ENCODE measurements at regions not wholly inside any gene's neighbourhood (a gene's known extent, or its start where the extent isn't known, plus 50 kb on each side); places are given as distances from the start of the nearest gene placed in this dataset.

DNA sequence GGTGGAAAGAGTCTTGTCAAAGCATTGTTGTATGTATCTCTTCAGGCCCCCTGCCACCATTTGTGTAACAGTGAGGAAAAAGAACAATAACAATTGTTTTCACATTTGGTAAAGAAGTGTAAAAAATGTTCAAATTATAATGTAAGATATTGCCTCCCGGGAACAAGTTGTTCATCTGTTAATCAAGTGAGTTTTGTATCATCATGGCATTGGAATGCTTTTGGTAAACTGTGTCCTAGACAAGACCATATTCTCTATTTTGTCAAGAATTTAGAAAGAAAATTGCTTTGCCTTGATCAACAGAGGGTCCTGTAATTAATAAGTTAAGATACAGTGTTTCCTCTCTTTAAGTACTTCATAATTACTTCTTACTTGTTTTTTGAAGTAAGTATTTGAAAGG lies 692.0 kb upstream of the NR5A2 start:
- TF ChIP-seq, protein P1, sequence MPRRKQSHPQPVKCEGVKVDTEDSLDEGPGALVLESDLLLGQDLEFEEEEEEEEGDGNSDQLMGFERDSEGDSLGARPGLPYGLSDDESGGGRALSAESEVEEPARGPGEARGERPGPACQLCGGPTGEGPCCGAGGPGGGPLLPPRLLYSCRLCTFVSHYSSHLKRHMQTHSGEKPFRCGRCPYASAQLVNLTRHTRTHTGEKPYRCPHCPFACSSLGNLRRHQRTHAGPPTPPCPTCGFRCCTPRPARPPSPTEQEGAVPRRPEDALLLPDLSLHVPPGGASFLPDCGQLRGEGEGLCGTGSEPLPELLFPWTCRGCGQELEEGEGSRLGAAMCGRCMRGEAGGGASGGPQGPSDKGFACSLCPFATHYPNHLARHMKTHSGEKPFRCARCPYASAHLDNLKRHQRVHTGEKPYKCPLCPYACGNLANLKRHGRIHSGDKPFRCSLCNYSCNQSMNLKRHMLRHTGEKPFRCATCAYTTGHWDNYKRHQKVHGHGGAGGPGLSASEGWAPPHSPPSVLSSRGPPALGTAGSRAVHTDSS (tag by site-specific recombination; IDR thresholded peaks at IDR 0.05) = no peak
- TF ChIP-seq BCL11A (tag by site-specific recombination; IDR thresholded peaks at IDR 0.05; ENCODE audit: low read depth) (no peak), ZNF335 (tag by site-specific recombination; conservative IDR thresholded peaks at IDR 0.05) (no peak), MZF1 (tag by site-specific recombination; IDR thresholded peaks at IDR 0.05; ENCODE audit: borderline replicate concordance) (no peak), ZNF138 (tag by site-specific recombination; IDR thresholded peaks at IDR 0.05; ENCODE audit: borderline replicate concordance) (no peak), PRDM1 (tag by site-specific recombination; IDR thresholded peaks at IDR 0.05) (no peak), ZNF768 (tag by site-specific recombination; IDR thresholded peaks at IDR 0.05) (no peak), ZNF530 (tag by site-specific recombination; IDR thresholded peaks at IDR 0.05; ENCODE audit: low read depth) (no peak), ZNF423 (tag by site-specific recombination; IDR thresholded peaks at IDR 0.05) (no peak), ZNF510 (tag by site-specific recombination; IDR thresholded peaks at IDR 0.05; ENCODE audit: insufficient replicate concordance) (no peak), HOXA7 (CRISPR knock-in tag; IDR thresholded peaks at IDR 0.05; ENCODE audit: borderline replicate concordance) (no peak), ZNF561 (tag by site-specific recombination; IDR thresholded peaks at IDR 0.05; ENCODE audit: borderline replicate concordance) (no peak)
- TF ChIP-seq, protein P2, sequence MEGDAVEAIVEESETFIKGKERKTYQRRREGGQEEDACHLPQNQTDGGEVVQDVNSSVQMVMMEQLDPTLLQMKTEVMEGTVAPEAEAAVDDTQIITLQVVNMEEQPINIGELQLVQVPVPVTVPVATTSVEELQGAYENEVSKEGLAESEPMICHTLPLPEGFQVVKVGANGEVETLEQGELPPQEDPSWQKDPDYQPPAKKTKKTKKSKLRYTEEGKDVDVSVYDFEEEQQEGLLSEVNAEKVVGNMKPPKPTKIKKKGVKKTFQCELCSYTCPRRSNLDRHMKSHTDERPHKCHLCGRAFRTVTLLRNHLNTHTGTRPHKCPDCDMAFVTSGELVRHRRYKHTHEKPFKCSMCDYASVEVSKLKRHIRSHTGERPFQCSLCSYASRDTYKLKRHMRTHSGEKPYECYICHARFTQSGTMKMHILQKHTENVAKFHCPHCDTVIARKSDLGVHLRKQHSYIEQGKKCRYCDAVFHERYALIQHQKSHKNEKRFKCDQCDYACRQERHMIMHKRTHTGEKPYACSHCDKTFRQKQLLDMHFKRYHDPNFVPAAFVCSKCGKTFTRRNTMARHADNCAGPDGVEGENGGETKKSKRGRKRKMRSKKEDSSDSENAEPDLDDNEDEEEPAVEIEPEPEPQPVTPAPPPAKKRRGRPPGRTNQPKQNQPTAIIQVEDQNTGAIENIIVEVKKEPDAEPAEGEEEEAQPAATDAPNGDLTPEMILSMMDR (tag by site-specific recombination; IDR thresholded peaks at IDR 0.05) = no peak
- TF ChIP-seq, protein P3, sequence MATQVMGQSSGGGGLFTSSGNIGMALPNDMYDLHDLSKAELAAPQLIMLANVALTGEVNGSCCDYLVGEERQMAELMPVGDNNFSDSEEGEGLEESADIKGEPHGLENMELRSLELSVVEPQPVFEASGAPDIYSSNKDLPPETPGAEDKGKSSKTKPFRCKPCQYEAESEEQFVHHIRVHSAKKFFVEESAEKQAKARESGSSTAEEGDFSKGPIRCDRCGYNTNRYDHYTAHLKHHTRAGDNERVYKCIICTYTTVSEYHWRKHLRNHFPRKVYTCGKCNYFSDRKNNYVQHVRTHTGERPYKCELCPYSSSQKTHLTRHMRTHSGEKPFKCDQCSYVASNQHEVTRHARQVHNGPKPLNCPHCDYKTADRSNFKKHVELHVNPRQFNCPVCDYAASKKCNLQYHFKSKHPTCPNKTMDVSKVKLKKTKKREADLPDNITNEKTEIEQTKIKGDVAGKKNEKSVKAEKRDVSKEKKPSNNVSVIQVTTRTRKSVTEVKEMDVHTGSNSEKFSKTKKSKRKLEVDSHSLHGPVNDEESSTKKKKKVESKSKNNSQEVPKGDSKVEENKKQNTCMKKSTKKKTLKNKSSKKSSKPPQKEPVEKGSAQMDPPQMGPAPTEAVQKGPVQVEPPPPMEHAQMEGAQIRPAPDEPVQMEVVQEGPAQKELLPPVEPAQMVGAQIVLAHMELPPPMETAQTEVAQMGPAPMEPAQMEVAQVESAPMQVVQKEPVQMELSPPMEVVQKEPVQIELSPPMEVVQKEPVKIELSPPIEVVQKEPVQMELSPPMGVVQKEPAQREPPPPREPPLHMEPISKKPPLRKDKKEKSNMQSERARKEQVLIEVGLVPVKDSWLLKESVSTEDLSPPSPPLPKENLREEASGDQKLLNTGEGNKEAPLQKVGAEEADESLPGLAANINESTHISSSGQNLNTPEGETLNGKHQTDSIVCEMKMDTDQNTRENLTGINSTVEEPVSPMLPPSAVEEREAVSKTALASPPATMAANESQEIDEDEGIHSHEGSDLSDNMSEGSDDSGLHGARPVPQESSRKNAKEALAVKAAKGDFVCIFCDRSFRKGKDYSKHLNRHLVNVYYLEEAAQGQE (tag by site-specific recombination; IDR thresholded peaks at IDR 0.05) = no peak

Data from HEK293 (cell line).